Right lobe of liver (tissue), 4 donors: ENCODE measurements at regions not wholly inside any gene's neighbourhood (a gene's known extent, or its start where the extent isn't known, plus 50 kb on each side); places are given as distances from the start of the nearest gene placed in this dataset.

Experiments
- CTCF ChIP-seq, 4 donors: fragments of 200-600 bp in 3 of 4; fragments of 450-650 bp in 1 of 4; IDR thresholded peaks; one replicate each; pipeline versions ENCODE4 v1.5.1 to v1.8.0; 2016 to 2022; ENCODE audit warnings: antibody characterized with exemption in 4 of 4, mild to moderate bottlenecking in 2 of 4
- POLR2A ChIP-seq: fragments of 450-650 bp; IDR thresholded peaks from one replicate; pipeline ENCODE4 v1.6.1; 2017; ENCODE audit warnings: antibody characterized with exemption, mild to moderate bottlenecking
- donor health status: DM: no; HTN: no; CAD: no.
- donor health status: DM: no; HTN: no; CAD: no.
- donor health status: DM: no; HTN: yes; CAD: no.

DNA sequence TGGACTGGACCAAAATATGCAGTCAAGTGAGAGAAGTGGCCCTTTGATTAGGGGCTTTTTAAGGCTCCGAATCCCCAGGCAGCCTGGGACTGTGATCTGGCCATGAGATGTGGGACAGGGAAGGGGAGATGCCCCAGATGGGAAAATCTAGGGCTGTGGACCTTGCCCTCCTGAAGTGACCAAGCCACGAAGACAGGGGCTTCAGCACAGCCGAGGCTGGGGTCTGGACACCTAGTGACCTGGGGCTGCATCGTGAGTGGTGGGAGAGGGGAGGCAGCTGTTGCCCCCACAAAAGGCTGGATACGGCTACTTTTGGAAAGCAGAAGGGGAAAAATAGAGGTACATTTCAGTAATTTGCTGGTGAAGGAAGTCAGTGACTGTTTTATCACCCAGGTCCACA is 139.5 kb upstream of the SLC24A3 start:
- TF ChIP-seq CTCF (IDR thresholded peaks at IDR 0.05) (no peak), POLR2A (no peak)
